ENCODE measurements at regions not wholly inside any gene's neighbourhood (a gene's known extent, or its start where the extent isn't known, plus 50 kb on each side); places are given as distances from the start of the nearest gene placed in this dataset.

DNA sequence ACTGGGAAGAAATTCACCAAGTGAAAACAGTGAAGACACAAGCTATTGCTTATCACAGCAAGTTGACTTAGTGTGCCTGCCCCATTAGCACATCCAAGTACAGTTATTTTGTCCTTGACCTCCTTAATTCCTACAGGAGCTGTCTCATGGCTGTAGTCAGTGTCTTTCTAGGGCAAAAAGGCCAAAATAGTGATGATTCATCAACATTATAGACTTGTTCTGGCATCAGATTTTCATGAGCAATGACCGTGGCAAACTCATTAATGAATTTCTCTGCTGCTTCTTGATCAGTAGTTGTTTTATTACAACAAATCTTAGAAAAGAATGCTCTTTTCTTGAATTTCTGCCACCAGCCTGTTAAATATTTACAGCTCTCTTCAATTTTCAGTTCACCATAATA lies 1169.3 kb upstream of the DDX18 start:
- H3K36me3 ChIP-seq (ENCODE audit: control insufficient read depth in 2 of 2, extremely low read depth in 1 of 2, insufficient read depth in 2 of 2, low read length in 2 of 2) = no peaks in the 10 kb centered on the region
- no TSS peak for BruUV-seq (replicated peaks)
- no peak overlapping the region for H3K4me2 ChIP-seq (ENCODE audit: insufficient read depth, low read length)
- intact Hi-C loops (cut with micrococcal nuclease) = no loop called here
- H4K20me1 ChIP-seq (replicated peaks; ENCODE audit: control insufficient read depth, extremely low read depth, insufficient read depth, low read length) = no peaks in the 10 kb centered on the region
- H3K9ac ChIP-seq (replicated peaks; ENCODE audit: extremely low read depth, insufficient read depth, low read length) = no peak overlapping the region
- TF ChIP-seq FOS (IDR thresholded peaks at IDR 0.05; ENCODE audit: borderline replicate concordance, insufficient read depth, low read length) (no peak), MYC (IDR thresholded peaks at IDR 0.05; ENCODE audit: low read depth, low read length) (no peak), JUN (IDR thresholded peaks at IDR 0.05; ENCODE audit: borderline replicate concordance, insufficient read depth, insufficient read length, low read depth) (no peak), POLR2AphosphoS5 (IDR thresholded peaks at IDR 0.05; ENCODE audit: insufficient read depth, low read depth, low read length) (no peak), EZH2 (IDR thresholded peaks at IDR 0.05; ENCODE audit: borderline replicate concordance, low read depth, low read length, severe bottlenecking) (no peak), GATA2 (IDR thresholded peaks at IDR 0.05; ENCODE audit: insufficient read depth, insufficient read length, low read depth, low read length) (no peak), POLR2A (IDR thresholded peaks at IDR 0.05; ENCODE audit: low read depth, low read length) (no peak)
- TF ChIP-seq, protein P1, sequence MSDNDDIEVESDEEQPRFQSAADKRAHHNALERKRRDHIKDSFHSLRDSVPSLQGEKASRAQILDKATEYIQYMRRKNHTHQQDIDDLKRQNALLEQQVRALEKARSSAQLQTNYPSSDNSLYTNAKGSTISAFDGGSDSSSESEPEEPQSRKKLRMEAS (IDR thresholded peaks at IDR 0.05; ENCODE audit: insufficient read depth, insufficient read length) = no peak
- TF ChIP-seq, protein P2, sequence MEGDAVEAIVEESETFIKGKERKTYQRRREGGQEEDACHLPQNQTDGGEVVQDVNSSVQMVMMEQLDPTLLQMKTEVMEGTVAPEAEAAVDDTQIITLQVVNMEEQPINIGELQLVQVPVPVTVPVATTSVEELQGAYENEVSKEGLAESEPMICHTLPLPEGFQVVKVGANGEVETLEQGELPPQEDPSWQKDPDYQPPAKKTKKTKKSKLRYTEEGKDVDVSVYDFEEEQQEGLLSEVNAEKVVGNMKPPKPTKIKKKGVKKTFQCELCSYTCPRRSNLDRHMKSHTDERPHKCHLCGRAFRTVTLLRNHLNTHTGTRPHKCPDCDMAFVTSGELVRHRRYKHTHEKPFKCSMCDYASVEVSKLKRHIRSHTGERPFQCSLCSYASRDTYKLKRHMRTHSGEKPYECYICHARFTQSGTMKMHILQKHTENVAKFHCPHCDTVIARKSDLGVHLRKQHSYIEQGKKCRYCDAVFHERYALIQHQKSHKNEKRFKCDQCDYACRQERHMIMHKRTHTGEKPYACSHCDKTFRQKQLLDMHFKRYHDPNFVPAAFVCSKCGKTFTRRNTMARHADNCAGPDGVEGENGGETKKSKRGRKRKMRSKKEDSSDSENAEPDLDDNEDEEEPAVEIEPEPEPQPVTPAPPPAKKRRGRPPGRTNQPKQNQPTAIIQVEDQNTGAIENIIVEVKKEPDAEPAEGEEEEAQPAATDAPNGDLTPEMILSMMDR (IDR thresholded peaks at IDR 0.05; ENCODE audit: extremely low read depth in 1 of 2, insufficient read depth in 1 of 2, low read depth in 1 of 2, low read length in 2 of 2) = no peak
- H2AFZ ChIP-seq (ENCODE audit: low read depth, low read length) = no peak overlapping the region
- no peaks in the 10 kb centered on the region for H3K79me2 ChIP-seq (ENCODE audit: control insufficient read depth, insufficient read depth, low read length)
- dilution Hi-C loops (cut with MboI; ENCODE audit: extremely low pct_ligation_motif_present, low sequenced_read_pairs) = no loop called here
- FAIRE-seq (no peak), DNase-seq (ENCODE audit: low read depth, low spot score) (no peak)
- H3K27ac ChIP-seq (ENCODE audit: insufficient read depth, low read depth, low read length) = no peak overlapping the region
- no peaks in the 10 kb centered on the region for H3K9me3 ChIP-seq (replicated peaks; ENCODE audit: control insufficient read depth, insufficient read depth, low read length)
- no peaks in the 10 kb centered on the region for H3K4me1 ChIP-seq (ENCODE audit: control insufficient read depth, extremely low read depth, insufficient read depth, low read length)
- ChIA-PET CTCF (no interaction called here), POLR2A (no interaction called here)
- no peaks in the 10 kb centered on the region for H3K9me1 ChIP-seq (replicated peaks; ENCODE audit: control insufficient read depth, extremely low read depth, insufficient read depth, low read length)
- H3K4me3 ChIP-seq (replicated peaks in 1 of 3; ENCODE audit: insufficient read depth in 1 of 3, low read depth in 1 of 3, low read length in 3 of 3) = no peak overlapping the region
- H3K27me3 ChIP-seq (ENCODE audit: control insufficient read depth in 2 of 2, insufficient read depth in 2 of 2, low read length in 2 of 2) = no peaks in the 10 kb centered on the region
